A673 (cell line): ENCODE measurements at regions not wholly inside any gene's neighbourhood (a gene's known extent, or its start where the extent isn't known, plus 50 kb on each side); places are given as distances from the start of the nearest gene placed in this dataset.

Experiments
- EZH2 ChIP-seq: fragments of 200-600 bp; sonication (generic); IDR thresholded peaks from 2 replicates; pipeline ENCODE4 v1.6.1; 2017; ENCODE audit warnings: borderline replicate concordance, low read depth, mild to moderate bottlenecking, mixed read lengths, antibody characterized with exemption, low read length; ENCODE audit not compliant: poor library complexity, severe bottlenecking
- TF ChIP-seq, protein P1 (sequence below): fragments of 300-800, 200-600 bp; sonication (generic); conservative IDR thresholded peaks from 2 replicates; pipeline ENCODE4 v1.5.1; 2017; ENCODE audit warnings: low read depth, mild to moderate bottlenecking, antibody characterized with exemption, low read length, moderate library complexity, mixed read lengths

DNA sequence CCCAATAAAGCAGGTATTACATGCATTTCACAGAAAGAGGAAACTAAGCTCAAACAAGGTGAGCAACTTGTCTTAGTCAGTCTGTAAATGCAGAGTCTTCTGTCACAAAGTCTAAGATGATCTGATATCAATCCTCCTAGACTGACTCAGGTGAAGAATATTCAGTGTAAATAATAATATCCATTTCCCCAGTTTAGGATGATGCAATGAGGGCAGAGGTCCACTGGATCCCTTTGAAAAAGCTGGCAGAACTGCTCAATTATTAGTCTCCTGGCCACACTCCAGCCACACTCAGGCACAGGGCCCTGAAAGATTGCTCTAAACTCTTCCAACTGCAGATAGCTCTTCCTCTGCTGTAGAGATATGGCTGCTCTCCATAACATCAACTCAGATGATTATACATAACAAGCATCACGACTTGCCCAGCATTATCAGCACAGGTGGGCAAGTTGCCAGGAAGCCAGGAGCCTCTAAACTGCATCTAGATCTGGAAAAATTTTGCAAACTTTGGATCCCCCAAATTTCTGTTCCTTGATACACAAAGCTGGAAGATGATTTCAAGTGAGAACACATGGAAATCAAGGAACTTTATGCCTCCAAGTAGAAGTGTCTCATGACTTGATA, 129.8 kb upstream of the CPNE4 start:
- TF ChIP-seq, protein P1, sequence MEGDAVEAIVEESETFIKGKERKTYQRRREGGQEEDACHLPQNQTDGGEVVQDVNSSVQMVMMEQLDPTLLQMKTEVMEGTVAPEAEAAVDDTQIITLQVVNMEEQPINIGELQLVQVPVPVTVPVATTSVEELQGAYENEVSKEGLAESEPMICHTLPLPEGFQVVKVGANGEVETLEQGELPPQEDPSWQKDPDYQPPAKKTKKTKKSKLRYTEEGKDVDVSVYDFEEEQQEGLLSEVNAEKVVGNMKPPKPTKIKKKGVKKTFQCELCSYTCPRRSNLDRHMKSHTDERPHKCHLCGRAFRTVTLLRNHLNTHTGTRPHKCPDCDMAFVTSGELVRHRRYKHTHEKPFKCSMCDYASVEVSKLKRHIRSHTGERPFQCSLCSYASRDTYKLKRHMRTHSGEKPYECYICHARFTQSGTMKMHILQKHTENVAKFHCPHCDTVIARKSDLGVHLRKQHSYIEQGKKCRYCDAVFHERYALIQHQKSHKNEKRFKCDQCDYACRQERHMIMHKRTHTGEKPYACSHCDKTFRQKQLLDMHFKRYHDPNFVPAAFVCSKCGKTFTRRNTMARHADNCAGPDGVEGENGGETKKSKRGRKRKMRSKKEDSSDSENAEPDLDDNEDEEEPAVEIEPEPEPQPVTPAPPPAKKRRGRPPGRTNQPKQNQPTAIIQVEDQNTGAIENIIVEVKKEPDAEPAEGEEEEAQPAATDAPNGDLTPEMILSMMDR = no peak
- no peak for TF ChIP-seq EZH2
